ENCODE measurements at regions not wholly inside any gene's neighbourhood (a gene's known extent, or its start where the extent isn't known, plus 50 kb on each side); places are given as distances from the start of the nearest gene placed in this dataset.

GRCh38 chr10:111440501-111440900, 363.7 kb downstream of the ADRA2A start:
- no peak for DNase-seq (ENCODE audit: low read depth)

- no peak for DNase-seq (ENCODE audit: low read depth)
These were observed 368.8 kb downstream of the ADRA2A start for GRCh38 chr10:111445667-111446066.

GRCh38 chr10:111446966-111447365, 370.1 kb downstream of the ADRA2A start:
- no peak for DNase-seq (ENCODE audit: low read depth)

- DNase-seq (ENCODE audit: low read depth), result no peak
These were observed 375.3 kb downstream of the ADRA2A start for GRCh38 chr10:111452153-111452552.

GRCh38 chr10:111455776-111456426, 379.1 kb downstream of the ADRA2A start:
- DNase-seq (ENCODE audit: low read depth), result no peak

GRCh38 chr10:111458256-111458655, 381.4 kb downstream of the ADRA2A start:
- DNase-seq (ENCODE audit: low read depth), result no peak

GRCh38 chr10:111459967-111460366, 383.1 kb downstream of the ADRA2A start:
- no peak for DNase-seq (ENCODE audit: low read depth)

GRCh38 chr10:111472445-111472844, 395.6 kb downstream of the ADRA2A start:
- no peak for DNase-seq (ENCODE audit: low read depth)

GRCh38 chr10:111473361-111473760, 396.5 kb downstream of the ADRA2A start:
- no peak for DNase-seq (ENCODE audit: low read depth)

GRCh38 chr10:111474786-111475185, 398.0 kb downstream of the ADRA2A start:
- no peak for DNase-seq (ENCODE audit: low read depth)

GRCh38 chr10:111475720-111476119, 398.9 kb downstream of the ADRA2A start:
- DNase-seq (ENCODE audit: low read depth), result no peak

GRCh38 chr10:111478651-111479050, 401.8 kb downstream of the ADRA2A start:
- DNase-seq (ENCODE audit: low read depth), result no peak

- DNase-seq (ENCODE audit: low read depth), result no peak
These were observed 403.1 kb downstream of the ADRA2A start for GRCh38 chr10:111479966-111480365.

- peak; percentile 14 for DNase-seq (ENCODE audit: low read depth)
These were observed 404.5 kb downstream of the ADRA2A start for GRCh38 chr10:111481261-111481826.

GRCh38 chr10:111481866-111482265, 405.0 kb downstream of the ADRA2A start:
- no peak for DNase-seq (ENCODE audit: low read depth)

GRCh38 chr10:111482621-111483216, 405.9 kb downstream of the ADRA2A start:
- DNase-seq (ENCODE audit: low read depth), result no peak

- no peak for DNase-seq (ENCODE audit: low read depth)
These were observed 408.9 kb downstream of the ADRA2A start for GRCh38 chr10:111485767-111486166.

- DNase-seq (ENCODE audit: low read depth), result no peak
These were observed 409.5 kb downstream of the ADRA2A start for GRCh38 chr10:111486346-111486745.

- DNase-seq (ENCODE audit: low read depth), result no peak
These were observed 411.8 kb downstream of the ADRA2A start for GRCh38 chr10:111488668-111489067.

GRCh38 chr10:111491154-111491553, 414.3 kb downstream of the ADRA2A start:
- no peak for DNase-seq (ENCODE audit: low read depth)

GRCh38 chr10:111493024-111493625, 416.3 kb downstream of the ADRA2A start:
- DNase-seq (ENCODE audit: low read depth), result no peak

- no peak for DNase-seq (ENCODE audit: low read depth)
These were observed 421.7 kb downstream of the ADRA2A start for GRCh38 chr10:111498560-111498959.

GRCh38 chr10:111504376-111504775, 427.5 kb downstream of the ADRA2A start:
- DNase-seq (ENCODE audit: low read depth), result no peak

Measured in RPMI7951 (cell line).